ENCODE measurements at regions not wholly inside any gene's neighbourhood (a gene's known extent, or its start where the extent isn't known, plus 50 kb on each side); places are given as distances from the start of the nearest gene placed in this dataset.
A peak's percentile ranks its signal among the peaks of the same experiment; 100 is the strongest.

DNA sequence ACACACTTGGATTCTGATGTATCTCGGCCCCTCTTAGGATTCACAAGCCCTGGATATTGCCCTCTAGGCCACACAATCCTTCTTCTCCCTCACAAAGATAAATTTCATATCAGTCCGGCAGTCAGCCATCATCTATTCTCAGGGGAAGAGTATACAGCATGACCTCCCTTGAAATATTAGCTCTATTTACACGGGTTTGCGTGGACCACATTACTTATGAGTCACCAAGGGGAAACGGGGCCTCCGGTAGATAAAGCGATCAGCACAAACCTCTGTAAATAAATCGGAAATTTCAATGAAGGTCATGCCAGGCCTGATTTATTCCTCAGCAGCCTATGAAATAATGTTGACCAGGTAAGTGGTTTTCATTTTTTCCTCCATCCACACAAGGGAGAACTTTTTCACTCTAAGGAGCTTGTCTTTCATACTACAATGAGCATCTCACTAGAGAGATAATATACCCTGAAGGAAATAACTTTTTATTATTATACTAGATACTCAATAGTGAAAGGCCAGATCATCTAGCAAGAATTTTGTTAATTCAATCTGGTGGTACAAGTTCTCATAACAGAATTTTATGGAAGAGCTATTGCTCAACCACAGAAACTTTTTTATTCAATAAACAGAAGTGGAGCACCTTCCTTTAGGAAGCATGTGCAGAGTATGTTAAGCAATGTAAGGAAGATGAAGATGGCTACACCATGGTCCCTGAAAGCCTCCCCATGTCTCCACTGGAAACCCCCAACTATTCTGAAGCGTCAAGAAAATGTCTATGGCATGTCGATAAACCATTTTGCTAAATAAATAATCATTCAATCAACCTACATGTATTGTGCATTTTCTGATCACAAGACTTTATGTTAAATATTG lies 125.2 kb upstream of the PIK3C3 start:
- no peak for DNase-seq

- DNase-seq: peak; percentile 26
Observed at GRCh38 chr18:41828137-41828536, 126.9 kb upstream of the PIK3C3 start.

DNA sequence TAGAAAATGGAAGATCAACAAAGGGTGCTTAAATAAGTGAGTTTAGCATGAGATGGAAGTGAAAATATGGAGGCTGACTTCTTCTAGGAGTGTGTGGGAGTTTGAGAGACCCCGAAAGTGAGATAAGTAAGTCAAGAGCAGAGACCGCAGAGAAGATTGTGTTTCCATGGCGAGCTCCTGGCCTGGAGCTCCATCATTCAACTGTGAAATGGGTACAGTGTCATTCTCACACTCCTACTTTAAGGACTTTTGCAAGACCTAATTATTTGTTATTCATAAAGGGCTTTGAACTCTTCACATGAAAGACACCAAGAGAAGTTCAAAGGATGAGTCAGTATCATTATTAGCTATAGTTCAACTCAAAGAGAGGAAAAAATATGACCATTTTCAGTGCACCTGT lies 134.2 kb upstream of the PIK3C3 start:
- DNase-seq: no peak

DNA sequence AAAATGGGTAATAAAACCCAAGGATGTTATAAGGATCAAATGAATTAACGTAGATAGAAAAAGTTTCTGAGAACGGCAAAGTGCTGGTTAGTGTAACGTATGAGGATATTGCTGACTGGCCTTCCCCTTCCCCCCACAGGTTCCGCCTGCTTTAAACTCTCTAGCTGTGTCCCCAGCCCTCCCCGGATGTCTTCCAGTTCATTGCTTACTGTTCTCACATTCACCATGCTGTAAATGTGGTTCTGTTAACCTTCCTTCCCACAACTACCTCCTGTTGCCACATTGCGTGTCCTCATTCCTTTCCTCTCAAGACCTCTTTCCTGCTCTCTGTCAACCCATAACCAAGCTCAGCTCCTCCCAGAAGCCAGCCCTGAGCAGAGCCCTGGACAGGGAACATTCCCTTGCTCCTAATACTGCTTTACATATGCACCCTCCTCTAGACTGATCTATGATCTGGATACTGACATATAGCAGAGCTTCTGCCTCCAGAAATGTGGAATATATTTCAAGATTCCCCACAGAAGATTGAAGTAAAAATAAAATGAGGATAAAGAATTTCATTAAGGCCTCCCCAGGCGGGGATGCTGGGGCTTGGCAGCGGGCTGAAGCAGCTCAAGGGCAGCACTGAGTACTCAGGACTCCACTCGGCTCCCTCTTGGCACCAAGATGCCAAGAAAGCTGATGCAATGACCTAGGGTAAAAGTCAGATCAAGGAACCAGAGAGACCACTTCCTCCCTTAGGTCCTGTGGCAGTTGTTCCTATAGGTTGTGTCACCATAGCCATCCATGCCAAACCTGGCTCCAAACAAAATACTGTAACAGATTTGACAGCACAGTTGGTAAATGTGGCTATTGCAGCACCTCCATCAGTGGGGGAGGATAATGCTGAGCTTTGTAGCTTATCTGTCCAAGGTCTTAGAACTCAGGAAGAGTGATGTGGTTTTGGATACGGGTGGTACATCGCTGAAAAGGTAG lies 136.4 kb upstream of the PIK3C3 start:
- DNase-seq: no peak

GRCh38 chr18:41814651-41815050 lies 140.4 kb upstream of the PIK3C3 start:
- DNase-seq: no peak

DNA sequence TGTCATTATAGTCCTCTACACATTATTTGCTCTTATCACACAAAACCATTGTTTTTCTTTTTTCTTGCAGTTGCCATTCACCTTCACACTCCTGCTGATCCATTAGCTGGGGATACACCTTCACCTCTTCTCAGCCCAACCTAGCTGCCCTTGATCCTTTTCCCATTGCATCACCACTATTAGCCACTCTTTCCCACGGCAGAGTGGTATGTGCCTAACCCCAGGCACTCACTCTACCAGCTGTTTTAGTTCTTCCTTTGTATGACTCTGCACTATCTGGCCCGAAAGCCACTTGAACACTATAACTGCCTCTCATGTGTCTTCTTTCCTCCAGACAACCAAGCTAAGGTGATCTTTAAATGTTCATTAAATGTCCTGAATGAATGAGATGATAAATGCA lies 145.4 kb upstream of the PIK3C3 start:
- DNase-seq: no peak

DNA sequence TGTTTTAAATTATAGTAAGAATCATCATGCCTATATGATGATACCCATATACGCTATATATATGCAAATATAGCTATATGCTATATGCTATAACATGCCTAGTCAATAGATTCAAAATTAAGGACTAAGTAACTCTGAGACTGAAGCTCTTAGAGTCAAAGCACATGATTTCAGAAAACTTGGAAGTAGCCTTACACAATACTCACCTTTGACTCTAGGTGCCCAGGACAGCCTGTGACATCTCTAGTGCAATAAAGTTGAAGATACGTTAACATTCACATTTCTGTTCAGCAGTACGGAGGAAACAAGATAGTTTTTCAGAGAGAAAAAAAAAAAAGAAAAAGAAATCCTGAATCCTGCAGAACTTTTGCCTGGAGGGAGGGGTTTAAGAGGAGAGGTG lies 149.7 kb upstream of the PIK3C3 start:
- DNase-seq: no peak

GRCh38 chr18:41798879-41799278 lies 156.2 kb upstream of the PIK3C3 start:
- DNase-seq: no peak

- DNase-seq: no peak
Observed at GRCh38 chr18:41790687-41791086, 164.3 kb upstream of the PIK3C3 start.

- DNase-seq: no peak
Observed at GRCh38 chr18:41789001-41789400, 166.0 kb upstream of the PIK3C3 start.

GRCh38 chr18:41783879-41784278 lies 171.2 kb upstream of the PIK3C3 start:
- DNase-seq: no peak

- DNase-seq: no peak
Observed at GRCh38 chr18:41783065-41783818, 171.8 kb upstream of the PIK3C3 start.

DNA sequence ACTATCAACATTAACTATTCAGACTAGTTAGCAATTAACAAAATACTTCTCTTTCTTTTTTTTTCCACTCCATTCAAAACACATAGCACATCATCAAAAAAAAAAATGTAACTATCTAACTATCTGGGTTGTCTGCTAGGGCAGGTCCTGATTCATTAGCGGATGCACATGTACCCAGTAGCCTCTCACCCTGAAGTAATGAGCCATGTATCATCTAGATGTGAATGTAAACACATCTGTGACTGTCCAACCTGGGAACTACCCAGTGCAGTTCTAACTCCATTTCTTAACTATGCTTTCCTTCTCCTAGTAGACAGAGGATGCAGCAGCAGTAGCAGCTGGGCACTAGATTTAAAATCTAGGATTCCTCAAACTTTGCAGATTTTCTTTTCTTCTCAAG lies 183.1 kb upstream of the PIK3C3 start:
- no peak for DNase-seq

DNA sequence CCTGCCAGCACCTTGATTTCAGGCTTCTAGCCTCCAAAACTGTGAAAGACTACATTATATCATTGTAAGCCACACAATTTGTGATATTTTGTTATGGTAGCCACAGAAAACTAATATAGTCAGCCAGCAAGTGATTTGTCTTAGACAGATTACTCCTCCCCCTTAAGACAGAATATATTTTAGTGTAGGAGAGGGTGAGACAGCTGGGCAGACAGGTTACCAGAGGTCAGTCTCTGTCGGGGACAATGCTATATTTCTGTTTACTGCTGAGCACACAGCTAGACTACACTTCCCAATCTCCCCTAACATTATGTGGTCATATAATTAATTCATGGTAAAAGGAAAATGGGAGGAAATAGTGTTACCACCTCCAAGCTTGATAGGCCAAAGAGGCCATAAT lies 185.8 kb upstream of the PIK3C3 start:
- no peak for DNase-seq

GRCh38 chr18:41768467-41768866 lies 186.6 kb upstream of the PIK3C3 start:
- DNase-seq: no peak

GRCh38 chr18:41767960-41768359 lies 187.1 kb upstream of the PIK3C3 start:
- peak; percentile 24 for DNase-seq

DNA sequence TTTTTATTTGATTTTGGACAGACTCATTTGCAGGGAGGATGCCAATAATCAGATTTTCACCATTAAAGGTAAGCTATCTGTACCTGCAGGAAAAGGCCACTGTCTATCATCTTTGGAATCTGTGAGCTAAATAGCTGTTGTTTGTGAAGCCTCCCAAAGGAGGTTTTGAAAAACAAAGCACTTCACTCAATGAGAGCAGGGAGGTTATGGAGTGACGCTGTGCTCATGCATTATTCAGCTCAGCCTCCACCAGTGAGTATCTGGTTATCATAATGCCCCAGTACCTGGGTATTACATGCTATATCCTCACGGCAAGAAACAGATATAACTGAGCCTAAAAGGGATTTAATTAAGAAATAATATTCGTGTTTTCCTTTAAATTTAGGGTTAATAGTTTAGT lies 189.6 kb upstream of the PIK3C3 start:
- DNase-seq: no peak

DNA sequence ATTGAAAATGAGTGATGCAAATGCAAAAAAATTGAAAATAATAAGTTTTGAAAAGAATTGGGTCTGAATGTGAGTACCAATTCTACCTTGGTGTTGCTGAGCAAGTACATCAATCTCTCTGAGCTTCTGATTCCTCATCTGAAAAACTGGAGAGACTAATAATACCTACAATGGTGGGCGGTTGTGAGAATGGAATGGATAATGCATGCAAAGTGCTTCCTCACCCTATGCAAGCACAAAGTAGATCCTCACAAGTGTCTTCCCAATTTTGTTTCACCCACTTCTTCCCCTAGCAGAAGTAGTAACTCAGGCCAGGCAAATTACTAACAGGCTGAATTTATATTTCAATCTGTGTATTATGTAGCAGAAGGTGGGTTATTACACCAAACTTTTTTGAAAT lies 191.7 kb upstream of the PIK3C3 start:
- no peak for DNase-seq

DNA sequence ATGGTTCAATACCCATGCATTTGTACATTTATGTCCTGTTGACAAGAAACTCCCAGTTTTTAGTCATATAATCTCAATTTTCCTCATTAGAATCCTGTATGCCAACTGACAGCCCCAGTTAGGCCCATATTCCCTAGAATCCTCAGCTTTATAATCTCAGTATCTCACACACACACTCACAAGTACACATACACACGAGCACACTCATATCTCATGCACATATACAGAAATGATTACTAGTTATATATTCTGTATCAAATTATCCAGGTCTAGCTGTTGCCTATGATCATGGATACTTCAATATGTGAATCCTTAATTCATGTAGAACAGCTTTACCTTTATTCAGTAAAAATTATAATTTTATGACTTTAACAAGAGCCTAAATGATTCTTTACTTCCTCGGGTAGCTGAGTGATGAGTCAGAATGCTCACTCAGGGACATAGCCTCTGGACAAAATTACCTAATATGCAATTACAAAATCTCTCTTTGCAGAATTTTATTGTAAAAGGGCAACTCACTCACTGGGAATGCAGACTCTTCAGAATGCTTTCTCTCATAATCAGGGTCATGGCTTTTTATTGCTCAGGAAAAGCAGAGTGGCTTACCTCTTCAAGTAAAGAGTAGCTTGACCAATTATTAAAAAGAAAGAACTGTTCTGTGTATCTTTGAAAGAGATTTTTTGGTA lies 193.6 kb upstream of the PIK3C3 start:
- no peak for DNase-seq

DNA sequence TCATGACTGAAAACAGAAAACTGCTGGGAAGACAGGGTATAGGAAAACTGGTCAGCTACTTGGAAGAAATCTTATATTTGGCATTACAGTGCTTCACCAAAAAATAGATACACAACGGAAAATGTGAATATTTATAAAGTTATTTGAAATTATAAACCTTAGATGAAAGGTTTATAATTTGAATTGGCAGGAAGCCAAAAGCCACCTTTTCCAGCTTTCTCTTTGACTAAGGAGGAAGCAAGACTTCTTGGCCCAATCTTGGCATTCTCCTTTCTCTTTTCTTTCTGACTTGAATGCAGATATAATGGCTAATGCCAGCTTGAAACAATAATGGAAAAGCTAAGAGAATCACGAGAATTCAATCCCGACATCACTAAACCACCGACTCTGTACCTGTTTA lies 196.5 kb upstream of the PIK3C3 start:
- no peak for DNase-seq

- DNase-seq: no peak
Observed at GRCh38 chr18:41756141-41756540, 198.9 kb upstream of the PIK3C3 start.

- no peak for DNase-seq
Observed at GRCh38 chr18:41754332-41754731, 200.7 kb upstream of the PIK3C3 start.

DNA sequence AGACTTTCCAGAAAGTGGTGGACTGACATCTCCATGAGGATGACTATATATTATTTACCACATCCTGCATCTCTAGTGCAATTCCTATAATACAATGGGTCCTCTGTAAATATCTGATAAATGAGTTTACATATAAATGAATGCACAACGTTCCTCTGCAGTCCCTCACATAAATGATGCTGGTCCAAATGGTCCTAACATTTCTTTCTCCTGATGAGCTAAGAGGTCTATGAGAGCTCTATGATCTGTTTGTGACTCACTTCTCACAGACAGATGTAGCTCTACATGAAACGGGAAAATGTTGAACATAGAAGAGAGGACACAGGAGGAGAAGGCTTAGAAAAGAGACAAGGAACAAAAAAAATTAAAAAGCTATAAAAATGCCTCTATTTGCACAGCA lies 201.2 kb upstream of the PIK3C3 start:
- no peak for DNase-seq

Data from NCI-H1105 treated with DMSO at 0.1 percent for 48 hours (cell line).